Activated T-cell treated with anti-CD3 and anti-CD28 coated beads, Interleukin-2, amount 50 U/mL, for 24 hours (primary cell): ENCODE measurements at regions not wholly inside any gene's neighbourhood (a gene's known extent, or its start where the extent isn't known, plus 50 kb on each side); places are given as distances from the start of the nearest gene placed in this dataset.

Experiments
- DNase-seq: peaks from one replicate; pipeline ENCODE4 v3.0.0-alpha.2; 2020
- H3K27ac Mint-ChIP-seq: 2 replicates; pipeline ENCODE4 v1.8.0; 2020; ENCODE audit warnings: mild to moderate bottlenecking, mixed read lengths
- H3K27me3 Mint-ChIP-seq: 2 replicates; pipeline ENCODE4 v1.8.0; 2020; ENCODE audit warnings: mixed read lengths
- H3K36me3 Mint-ChIP-seq: 2 replicates; pipeline ENCODE4 v1.8.0; 2020; ENCODE audit warnings: low read depth, mixed read lengths
- H3K4me1 Mint-ChIP-seq: 2 replicates; pipeline ENCODE4 v1.8.0; 2020; ENCODE audit warnings: low read depth, mixed read lengths
- H3K4me3 Mint-ChIP-seq: 2 replicates; pipeline ENCODE4 v1.8.0; 2020; ENCODE audit warnings: mild to moderate bottlenecking, moderate library complexity, mixed read lengths
- H3K9me3 Mint-ChIP-seq: 2 replicates; pipeline ENCODE4 v1.8.0; 2020; ENCODE audit warnings: mixed read lengths

DNA sequence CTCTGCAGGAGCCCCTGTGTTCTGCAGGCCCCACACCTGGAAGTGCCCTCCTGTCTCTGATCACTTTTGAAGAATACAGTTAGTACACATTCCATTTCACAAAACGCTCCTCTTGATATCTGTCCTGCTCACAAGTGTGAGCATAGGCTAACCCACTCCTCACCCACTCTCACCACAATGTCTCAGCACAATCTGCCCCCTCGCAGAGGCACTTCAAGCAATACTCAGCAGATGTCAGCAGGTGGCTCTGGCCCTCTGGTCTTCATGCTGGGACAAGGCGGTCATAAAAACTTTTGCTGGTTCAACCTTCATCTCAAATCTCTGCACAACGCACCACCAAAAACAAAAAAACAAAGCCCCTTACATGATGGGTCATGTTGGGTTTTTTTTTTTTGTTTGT, 671.2 kb downstream of the MATN1 start:
- Mint-ChIP-seq H3K27ac (no peak overlapping the region), H3K27me3 (peaks cover 49% of the 10 kb centered on the region), H3K36me3 (no peaks in the 10 kb centered on the region), H3K4me3 (no peak overlapping the region), H3K4me1 (no peaks in the 10 kb centered on the region), H3K9me3 (no peaks in the 10 kb centered on the region)
- DNase-seq: no peak

DNA sequence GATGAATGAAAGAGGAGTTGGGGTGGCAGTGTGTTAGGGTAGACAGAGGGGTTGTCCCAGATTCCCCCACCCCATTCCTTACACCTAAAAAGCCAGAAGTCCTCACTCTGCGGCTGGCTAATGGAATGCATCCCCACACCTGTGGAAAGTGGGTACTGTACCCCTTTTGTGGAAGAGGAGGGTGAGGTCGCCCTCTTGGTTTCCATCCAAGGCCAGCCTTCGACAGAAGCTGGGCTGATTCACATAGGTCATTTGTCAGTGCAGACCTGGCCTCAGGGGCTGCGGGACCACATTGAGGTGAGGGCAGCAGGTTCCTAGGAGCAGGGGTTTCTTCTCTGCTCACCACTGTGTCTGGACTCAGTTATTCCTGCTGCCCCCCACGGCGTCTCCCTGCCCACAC, 671.6 kb downstream of the MATN1 start:
- Mint-ChIP-seq H3K4me3 (no peak overlapping the region), H3K36me3 (no peaks in the 10 kb centered on the region), H3K4me1 (no peaks in the 10 kb centered on the region), H3K27ac (no peak overlapping the region), H3K27me3 (peaks cover 48% of the 10 kb centered on the region), H3K9me3 (no peaks in the 10 kb centered on the region)
- no peak for DNase-seq

DNA sequence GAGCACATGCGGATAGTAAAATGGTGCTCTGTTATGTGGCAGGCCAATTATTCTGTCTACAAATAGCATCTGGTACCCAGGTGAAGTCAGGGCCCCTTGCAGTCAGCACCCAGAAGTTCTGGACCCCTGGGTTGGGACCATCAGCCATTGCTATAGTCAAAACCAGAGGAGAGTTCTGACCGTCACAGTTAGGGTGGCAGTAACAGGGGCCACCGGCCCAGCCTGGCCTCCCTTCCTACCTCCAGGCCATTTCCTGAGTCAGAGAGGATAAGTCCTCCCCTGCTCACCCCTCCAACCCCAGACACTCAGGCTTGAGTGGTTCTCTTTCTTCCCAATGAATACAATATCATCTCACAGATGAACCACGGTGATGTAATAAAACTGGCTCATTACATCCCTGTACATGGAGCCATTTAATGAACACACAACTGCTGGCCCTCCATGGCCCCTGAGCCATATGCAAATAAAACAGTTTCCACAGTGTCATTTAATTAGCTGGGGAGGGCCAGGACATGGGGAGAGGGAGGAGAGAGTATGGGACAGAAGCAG, 673.6 kb downstream of the MATN1 start:
- peaks cover 42% of the 10 kb centered on the region for H3K27me3 Mint-ChIP-seq
- H3K9me3 Mint-ChIP-seq: no peaks in the 10 kb centered on the region
- H3K36me3 Mint-ChIP-seq: no peaks in the 10 kb centered on the region
- no peaks in the 10 kb centered on the region for H3K4me1 Mint-ChIP-seq
- no peak for DNase-seq
- H3K4me3 Mint-ChIP-seq: no peak overlapping the region
- H3K27ac Mint-ChIP-seq: no peak overlapping the region

DNA sequence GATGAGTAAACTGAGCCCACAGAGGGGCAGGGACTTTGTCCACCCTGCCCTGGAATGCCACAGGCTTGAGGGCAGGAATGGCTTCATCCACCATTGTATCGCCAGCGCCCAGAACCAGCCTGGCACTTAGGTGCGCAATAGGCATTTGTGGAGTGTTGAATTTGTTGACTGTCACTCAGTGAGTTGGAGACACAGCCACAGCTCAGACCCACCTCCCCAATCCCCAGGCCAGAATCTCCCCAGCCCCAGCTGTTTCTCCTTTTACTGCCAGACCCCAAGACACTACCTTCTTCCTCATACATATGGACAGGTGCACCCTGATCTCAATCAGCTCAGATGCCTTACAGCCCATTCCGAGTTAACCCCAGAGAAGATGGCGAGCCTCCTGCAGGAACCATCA, 674.5 kb downstream of the MATN1 start:
- H3K27me3 Mint-ChIP-seq: peaks cover 43% of the 10 kb centered on the region
- no peaks in the 10 kb centered on the region for H3K4me1 Mint-ChIP-seq
- H3K4me3 Mint-ChIP-seq: no peak overlapping the region
- no peak for DNase-seq
- H3K36me3 Mint-ChIP-seq: no peaks in the 10 kb centered on the region
- no peak overlapping the region for H3K27ac Mint-ChIP-seq
- no peaks in the 10 kb centered on the region for H3K9me3 Mint-ChIP-seq

DNA sequence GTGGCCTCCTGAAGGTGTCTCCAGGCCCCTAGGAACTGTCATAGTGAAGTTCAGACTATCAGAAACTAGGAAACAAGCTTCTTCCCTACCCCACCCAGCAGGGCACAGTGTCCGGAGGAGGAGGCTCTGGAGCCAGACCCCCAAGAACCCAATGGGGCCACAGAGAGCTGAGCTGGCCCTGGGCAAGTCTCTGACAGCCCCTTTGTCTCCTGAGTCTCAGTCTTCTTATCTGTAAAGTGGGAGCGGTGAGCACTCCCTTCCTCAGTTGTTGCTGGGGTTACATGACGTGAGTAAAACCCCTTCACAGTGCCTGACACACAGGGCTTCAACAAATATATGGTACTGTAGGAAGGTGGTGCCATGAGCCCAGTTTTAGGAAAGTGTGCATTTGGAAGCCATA, 675.8 kb downstream of the MATN1 start:
- no peaks in the 10 kb centered on the region for H3K4me1 Mint-ChIP-seq
- H3K4me3 Mint-ChIP-seq: no peak overlapping the region
- no peak for DNase-seq
- H3K9me3 Mint-ChIP-seq: no peaks in the 10 kb centered on the region
- H3K27ac Mint-ChIP-seq: no peak overlapping the region
- peaks cover 38% of the 10 kb centered on the region for H3K27me3 Mint-ChIP-seq
- no peaks in the 10 kb centered on the region for H3K36me3 Mint-ChIP-seq

DNA sequence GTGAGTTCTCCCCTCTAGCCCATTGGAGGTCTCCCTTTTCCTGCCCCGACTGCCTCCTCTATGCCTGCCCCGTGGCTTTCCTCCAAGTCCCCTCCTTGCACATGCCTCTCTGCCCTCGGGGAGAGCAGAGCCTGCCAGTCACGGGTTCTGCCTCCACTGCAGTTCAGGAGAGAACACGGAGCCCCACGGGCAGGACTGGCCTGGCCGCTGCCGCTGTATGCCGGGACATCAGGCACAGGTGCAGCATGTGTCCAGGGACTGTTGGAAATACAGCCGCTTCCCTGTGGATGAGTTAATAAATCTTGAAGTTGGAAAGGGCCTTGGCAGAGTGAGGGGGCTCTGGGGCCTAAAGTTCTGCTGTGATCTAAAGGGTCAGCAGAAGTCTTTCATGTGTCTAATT, 676.6 kb downstream of the MATN1 start:
- H3K27ac Mint-ChIP-seq: no peak overlapping the region
- no peak overlapping the region for H3K4me3 Mint-ChIP-seq
- no peaks in the 10 kb centered on the region for H3K4me1 Mint-ChIP-seq
- DNase-seq: no peak
- peaks cover 35% of the 10 kb centered on the region for H3K27me3 Mint-ChIP-seq
- no peaks in the 10 kb centered on the region for H3K36me3 Mint-ChIP-seq
- H3K9me3 Mint-ChIP-seq: no peaks in the 10 kb centered on the region

GRCh38 chr1:30045304-30046090, 677.9 kb downstream of the MATN1 start:
- DNase-seq: no peak
- H3K9me3 Mint-ChIP-seq: no peaks in the 10 kb centered on the region
- no peaks in the 10 kb centered on the region for H3K36me3 Mint-ChIP-seq
- H3K27me3 Mint-ChIP-seq: peaks cover 29% of the 10 kb centered on the region
- H3K27ac Mint-ChIP-seq: no peak overlapping the region
- H3K4me1 Mint-ChIP-seq: no peaks in the 10 kb centered on the region
- no peak overlapping the region for H3K4me3 Mint-ChIP-seq

GRCh38 chr1:30044656-30045144, 678.7 kb downstream of the MATN1 start:
- Mint-ChIP-seq H3K4me3 (no peak overlapping the region), H3K27me3 (peaks cover 27% of the 10 kb centered on the region), H3K9me3 (no peaks in the 10 kb centered on the region), H3K27ac (no peak overlapping the region), H3K4me1 (no peaks in the 10 kb centered on the region), H3K36me3 (no peaks in the 10 kb centered on the region)
- DNase-seq: no peak

DNA sequence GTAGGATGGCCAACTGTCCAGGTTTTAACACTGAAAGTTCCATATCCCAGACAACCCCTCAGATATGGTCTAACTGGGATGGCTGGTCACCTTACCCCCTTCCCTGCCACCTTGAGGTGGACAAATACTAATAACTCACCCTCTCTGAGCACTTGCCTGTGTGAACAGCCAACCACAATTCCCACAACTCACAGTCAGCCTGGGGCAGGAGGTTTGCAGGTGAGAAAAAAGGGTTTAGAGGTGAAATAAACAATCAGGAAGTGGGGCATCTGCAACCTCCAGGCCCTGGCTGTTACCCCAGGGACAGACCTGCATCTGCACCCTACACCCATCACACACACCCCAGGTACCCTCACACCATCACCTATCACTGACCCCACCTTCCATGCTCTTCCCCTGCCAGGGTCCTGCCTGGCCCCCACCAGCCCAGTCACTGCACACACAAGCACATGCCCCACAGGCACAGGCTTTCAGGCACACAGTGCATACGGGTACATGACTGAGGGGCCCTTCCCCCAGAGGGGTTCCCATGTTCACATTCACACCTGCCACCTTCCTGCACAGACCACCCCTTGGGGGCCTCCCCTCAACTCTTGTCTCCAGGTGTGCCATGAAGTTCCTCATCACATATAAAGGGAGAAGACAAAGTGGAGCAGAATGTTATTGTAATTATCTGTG, 679.5 kb downstream of the MATN1 start:
- H3K9me3 Mint-ChIP-seq: no peaks in the 10 kb centered on the region
- no peak overlapping the region for H3K4me3 Mint-ChIP-seq
- no peaks in the 10 kb centered on the region for H3K4me1 Mint-ChIP-seq
- H3K27me3 Mint-ChIP-seq: peaks cover 20% of the 10 kb centered on the region
- H3K36me3 Mint-ChIP-seq: no peaks in the 10 kb centered on the region
- no peak overlapping the region for H3K27ac Mint-ChIP-seq
- no peak for DNase-seq

- H3K36me3 Mint-ChIP-seq: no peaks in the 10 kb centered on the region
- no peak overlapping the region for H3K4me3 Mint-ChIP-seq
- H3K27me3 Mint-ChIP-seq: peaks cover 14% of the 10 kb centered on the region
- no peaks in the 10 kb centered on the region for H3K9me3 Mint-ChIP-seq
- no peaks in the 10 kb centered on the region for H3K4me1 Mint-ChIP-seq
- DNase-seq: no peak
- no peak overlapping the region for H3K27ac Mint-ChIP-seq
These were observed 680.1 kb downstream of the MATN1 start for GRCh38 chr1:30043256-30043655.

DNA sequence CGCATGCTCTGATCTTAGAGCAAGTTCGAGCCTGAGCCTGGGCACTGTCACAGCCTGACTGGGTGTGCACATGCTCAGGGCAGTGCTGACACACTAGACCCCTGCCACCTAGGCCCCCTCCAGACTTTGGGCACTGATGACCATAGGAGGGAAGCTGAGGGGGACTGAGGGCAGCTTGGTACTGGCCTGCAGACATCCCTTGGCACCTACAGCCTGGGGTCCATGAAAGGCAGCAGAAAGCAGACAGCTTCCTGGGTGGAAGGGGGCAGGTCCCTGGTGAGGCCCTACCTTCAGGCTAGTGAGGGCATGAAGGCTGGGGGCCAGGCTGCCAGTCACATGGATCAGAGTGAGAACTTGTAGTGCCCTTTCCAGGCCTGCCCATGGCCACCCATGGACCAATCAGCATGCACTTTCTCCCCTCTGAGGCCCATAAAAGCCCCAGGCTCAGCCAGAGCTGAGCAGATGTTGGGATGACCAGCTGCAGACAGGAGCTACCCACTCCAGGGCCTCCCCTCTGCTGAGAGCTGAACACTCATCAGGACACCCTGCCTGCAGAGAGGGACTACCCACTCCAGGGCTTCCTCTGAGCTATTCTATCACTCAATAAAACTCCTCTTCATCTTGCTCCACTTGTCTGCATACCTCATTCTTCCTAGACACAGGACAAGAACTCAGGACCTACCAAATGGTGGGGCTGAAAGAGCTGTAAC, 680.8 kb downstream of the MATN1 start:
- H3K4me1 Mint-ChIP-seq: no peaks in the 10 kb centered on the region

DNA sequence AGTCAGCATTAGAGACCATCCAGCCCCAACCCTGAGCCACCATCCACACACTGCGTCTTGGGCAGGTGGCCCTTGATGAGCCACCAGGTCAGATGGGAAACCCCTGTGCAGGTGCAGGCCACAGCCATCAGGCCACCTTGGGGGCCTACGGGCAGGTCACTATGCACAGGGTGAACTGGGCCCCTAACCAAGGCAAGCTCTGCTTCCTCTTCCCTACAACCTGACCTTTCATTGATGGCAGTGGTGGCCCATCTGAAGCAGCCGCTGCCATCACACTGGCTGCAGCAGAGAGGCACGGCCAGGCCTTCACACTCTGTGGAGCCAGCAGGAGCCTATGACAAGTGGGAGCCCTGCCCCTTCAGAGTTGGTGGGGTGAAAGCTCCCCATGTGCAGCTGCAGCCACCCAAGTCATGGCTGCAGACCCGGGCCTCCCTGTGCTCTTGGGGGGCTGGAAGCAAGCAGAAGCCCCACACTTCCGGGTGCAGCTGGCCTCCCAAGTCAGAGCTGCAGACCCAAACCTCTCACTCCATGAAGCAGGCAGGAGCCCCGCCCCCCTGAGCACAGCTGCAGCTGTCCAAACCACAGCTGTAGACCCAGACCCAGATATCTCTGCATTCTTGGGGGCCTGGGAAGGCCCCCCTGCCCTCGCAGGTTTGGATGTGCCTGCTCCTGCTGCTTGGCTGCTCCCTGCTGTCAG, 681.5 kb downstream of the MATN1 start:
- Mint-ChIP-seq H3K4me3 (no peak overlapping the region), H3K4me1 (no peaks in the 10 kb centered on the region), H3K27ac (no peak overlapping the region), H3K27me3 (peaks cover 8% of the 10 kb centered on the region), H3K9me3 (no peaks in the 10 kb centered on the region), H3K36me3 (no peaks in the 10 kb centered on the region)
- DNase-seq: no peak

More for the DNA sequence above, 680.8 kb downstream of the MATN1 start:
- no peaks in the 10 kb centered on the region for H3K9me3 Mint-ChIP-seq
- DNase-seq: no peak
- no peak overlapping the region for H3K27ac Mint-ChIP-seq
- no peak overlapping the region for H3K4me3 Mint-ChIP-seq
- no peaks in the 10 kb centered on the region for H3K36me3 Mint-ChIP-seq
- H3K27me3 Mint-ChIP-seq: peaks cover 9% of the 10 kb centered on the region

DNA sequence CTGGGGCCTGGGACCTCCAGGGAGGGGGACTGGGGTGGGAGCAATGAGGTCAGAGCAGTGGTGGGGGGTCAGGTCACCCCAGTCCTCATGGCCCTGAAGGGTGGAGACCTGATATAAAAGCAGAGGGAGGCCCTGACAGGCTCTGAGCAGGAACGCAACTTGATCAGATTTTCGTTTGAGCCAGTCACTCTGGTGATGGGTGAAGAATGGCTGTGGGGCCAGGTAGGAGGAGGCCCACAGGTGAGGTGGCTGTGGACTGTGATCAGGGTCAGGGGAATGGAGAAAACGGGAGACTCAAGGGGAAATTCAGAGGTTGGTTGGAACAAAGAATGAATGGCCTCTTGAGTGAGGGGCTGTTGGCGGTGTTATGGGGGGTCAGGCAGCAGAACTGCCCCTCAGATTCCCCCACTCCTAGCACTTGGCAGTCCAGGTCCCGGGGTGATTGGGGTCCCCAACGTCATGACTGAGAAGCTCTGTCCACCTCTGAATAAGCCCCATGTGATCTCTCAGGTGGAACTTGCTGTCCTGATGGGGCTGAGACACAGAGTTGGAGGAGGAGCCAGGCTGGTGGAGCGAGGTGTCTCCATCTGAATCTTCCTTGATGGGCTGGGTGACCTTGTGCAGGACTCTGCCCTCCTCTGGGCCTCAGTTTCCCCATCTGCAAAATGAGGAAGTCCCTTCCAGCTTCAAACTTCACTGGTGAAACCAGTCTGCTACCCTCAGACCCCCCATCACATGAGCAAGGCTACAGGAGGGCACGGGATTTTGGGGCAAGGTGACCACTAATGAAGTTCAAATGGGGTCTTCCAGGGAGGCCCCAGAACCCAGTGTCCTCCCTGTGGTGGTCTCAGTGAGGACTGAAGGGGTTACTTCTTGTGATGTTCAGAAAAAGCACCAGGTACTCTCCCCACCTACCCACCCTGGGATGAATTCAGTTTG, 683.0 kb downstream of the MATN1 start:
- no peak overlapping the region for H3K27ac Mint-ChIP-seq
- H3K27me3 Mint-ChIP-seq: peaks cover 10% of the 10 kb centered on the region
- H3K36me3 Mint-ChIP-seq: no peaks in the 10 kb centered on the region
- no peaks in the 10 kb centered on the region for H3K4me1 Mint-ChIP-seq
- H3K9me3 Mint-ChIP-seq: no peaks in the 10 kb centered on the region
- H3K4me3 Mint-ChIP-seq: no peak overlapping the region
- no peak for DNase-seq
